ENCODE measurements at regions not wholly inside any gene's neighbourhood (a gene's known extent, or its start where the extent isn't known, plus 50 kb on each side); places are given as distances from the start of the nearest gene placed in this dataset.
A peak's percentile ranks its signal among the peaks of the same experiment; 100 is the strongest.

DNA sequence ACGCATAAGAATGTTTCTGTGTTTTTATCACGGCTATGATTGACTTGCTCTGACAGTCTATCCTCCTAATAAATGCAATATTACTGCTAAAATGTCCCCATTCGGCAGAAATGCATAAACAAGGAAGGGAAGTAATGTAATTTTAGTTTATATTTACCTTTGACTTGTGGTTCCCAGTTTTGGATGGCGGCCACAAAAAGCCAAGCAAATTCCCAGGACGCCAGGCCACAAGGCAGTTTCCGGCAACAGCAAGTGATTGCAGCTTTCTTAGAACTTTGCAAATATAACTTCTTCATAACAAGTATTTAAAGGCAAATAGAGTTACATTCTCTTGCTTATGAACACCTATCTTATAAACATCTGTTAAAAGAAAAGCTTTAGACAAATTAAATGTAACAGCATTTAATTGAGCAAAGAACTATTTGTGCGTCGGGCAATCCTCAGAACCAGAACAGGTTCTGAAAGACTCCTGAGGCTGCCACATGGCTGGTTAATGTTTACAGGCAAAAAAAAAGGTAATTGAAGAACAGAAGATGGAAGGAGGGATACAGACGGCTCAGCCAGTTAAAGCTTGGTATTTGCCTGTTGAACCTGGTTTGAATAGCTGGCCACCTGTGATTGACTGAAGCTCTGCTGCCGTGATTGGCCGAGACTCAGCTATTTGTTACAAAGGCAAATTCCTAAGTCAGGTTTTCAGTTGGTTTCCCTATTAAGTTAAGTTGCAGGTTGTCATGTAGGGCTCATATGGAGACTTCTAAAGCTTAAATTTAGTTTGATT, 80.8 kb downstream of the C21orf91 start:
- Mint-ChIP-seq H3K9me3 (ENCODE audit: unreplicated experiment) (peaks cover 9% of the 10 kb centered on the region), H3K27me3 (ENCODE audit: insufficient read depth, unreplicated experiment) (no peaks in the 10 kb centered on the region), H3K36me3 (ENCODE audit: insufficient read depth, unreplicated experiment) (no peaks in the 10 kb centered on the region), H3K4me3 (ENCODE audit: unreplicated experiment) (no peak overlapping the region), H3K4me1 (ENCODE audit: insufficient read depth, unreplicated experiment) (no peaks in the 10 kb centered on the region), H3K27ac (ENCODE audit: low read depth, unreplicated experiment) (no peak overlapping the region)
- BruUV-seq (replicated peaks): no TSS peak
- intact Hi-C loops (cut with micrococcal nuclease): no loop called here
- TF ChIP-seq, protein P1, sequence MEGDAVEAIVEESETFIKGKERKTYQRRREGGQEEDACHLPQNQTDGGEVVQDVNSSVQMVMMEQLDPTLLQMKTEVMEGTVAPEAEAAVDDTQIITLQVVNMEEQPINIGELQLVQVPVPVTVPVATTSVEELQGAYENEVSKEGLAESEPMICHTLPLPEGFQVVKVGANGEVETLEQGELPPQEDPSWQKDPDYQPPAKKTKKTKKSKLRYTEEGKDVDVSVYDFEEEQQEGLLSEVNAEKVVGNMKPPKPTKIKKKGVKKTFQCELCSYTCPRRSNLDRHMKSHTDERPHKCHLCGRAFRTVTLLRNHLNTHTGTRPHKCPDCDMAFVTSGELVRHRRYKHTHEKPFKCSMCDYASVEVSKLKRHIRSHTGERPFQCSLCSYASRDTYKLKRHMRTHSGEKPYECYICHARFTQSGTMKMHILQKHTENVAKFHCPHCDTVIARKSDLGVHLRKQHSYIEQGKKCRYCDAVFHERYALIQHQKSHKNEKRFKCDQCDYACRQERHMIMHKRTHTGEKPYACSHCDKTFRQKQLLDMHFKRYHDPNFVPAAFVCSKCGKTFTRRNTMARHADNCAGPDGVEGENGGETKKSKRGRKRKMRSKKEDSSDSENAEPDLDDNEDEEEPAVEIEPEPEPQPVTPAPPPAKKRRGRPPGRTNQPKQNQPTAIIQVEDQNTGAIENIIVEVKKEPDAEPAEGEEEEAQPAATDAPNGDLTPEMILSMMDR (IDR thresholded peaks at IDR 0.05; ENCODE audit: unreplicated experiment): no peak
- ChIA-PET POLR2A (no interaction called here), CTCF (no interaction called here)
- no peak for DNase-seq (ENCODE audit: unreplicated experiment)

DNA sequence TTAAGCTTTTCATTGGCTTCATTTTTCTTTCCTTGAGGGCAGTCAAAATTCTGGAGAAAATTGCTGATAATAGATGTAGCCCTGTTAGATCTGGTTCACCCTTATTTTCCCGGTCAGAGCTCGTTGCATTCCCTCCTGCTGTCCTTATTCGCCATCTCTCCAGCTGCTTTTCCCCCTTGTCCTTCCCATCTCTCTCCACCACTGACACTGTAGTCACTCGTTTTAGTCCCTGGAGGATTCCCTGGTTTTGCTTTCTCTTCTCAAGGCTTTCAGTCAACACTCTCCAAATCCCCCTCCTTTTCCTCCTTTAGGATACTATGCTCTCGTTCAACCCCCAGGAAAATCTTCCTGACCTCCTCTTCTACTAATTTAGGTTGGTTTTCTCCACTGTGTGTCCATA, 83.1 kb downstream of the C21orf91 start:
- POLR2A ChIA-PET: no interaction called here

DNA sequence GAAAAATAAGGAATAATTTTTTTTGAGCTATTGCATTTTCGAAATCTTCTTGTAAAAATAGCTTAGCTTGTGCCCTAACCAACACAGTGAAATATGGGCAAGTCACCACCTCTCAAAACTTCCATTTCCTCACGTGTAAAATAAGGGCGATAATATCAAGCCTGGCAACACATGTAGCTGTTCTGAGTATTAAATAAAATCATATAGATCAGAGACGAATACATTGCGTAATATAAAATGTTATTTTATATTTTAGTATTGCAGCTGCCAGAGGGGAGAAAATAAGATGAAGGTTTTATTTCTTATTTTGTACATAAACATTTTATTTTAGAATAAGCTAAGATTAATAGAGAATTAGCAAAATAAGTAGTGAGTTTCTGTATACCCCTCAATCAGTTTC, 85.9 kb downstream of the C21orf91 start:
- H3K4me3 Mint-ChIP-seq (ENCODE audit: unreplicated experiment): no peak overlapping the region
- BruUV-seq (replicated peaks): no TSS peak
- POLR2A ChIA-PET: interaction anchor here (0.5 to 1.6 kb wide), 4 partner anchors 16 to 30 kb away, joined by 3 to 4 read pairs (median 4); no protein-coding TSS in a partner anchor
- intact Hi-C loops (cut with micrococcal nuclease): no loop called here
- no peaks in the 10 kb centered on the region for H3K27me3 Mint-ChIP-seq (ENCODE audit: insufficient read depth, unreplicated experiment)
- TF ChIP-seq, protein P1 (IDR thresholded peaks at IDR 0.05; ENCODE audit: unreplicated experiment): no peak
- CTCF ChIA-PET: no interaction called here
- H3K9me3 Mint-ChIP-seq (ENCODE audit: unreplicated experiment): peaks cover 9% of the 10 kb centered on the region
- H3K4me1 Mint-ChIP-seq (ENCODE audit: insufficient read depth, unreplicated experiment): peaks cover 15% of the 10 kb centered on the region
- no peaks in the 10 kb centered on the region for H3K36me3 Mint-ChIP-seq (ENCODE audit: insufficient read depth, unreplicated experiment)
- DNase-seq (ENCODE audit: unreplicated experiment): no peak
- no peak overlapping the region for H3K27ac Mint-ChIP-seq (ENCODE audit: low read depth, unreplicated experiment)

More for the DNA sequence above, 83.1 kb downstream of the C21orf91 start:
- H3K36me3 Mint-ChIP-seq (ENCODE audit: insufficient read depth, unreplicated experiment): no peaks in the 10 kb centered on the region
- H3K27me3 Mint-ChIP-seq (ENCODE audit: insufficient read depth, unreplicated experiment): no peaks in the 10 kb centered on the region
- no peak overlapping the region for H3K4me3 Mint-ChIP-seq (ENCODE audit: unreplicated experiment)
- no peak overlapping the region for H3K27ac Mint-ChIP-seq (ENCODE audit: low read depth, unreplicated experiment)
- CTCF ChIA-PET: no interaction called here
- intact Hi-C loops (cut with micrococcal nuclease): no loop called here
- H3K4me1 Mint-ChIP-seq (ENCODE audit: insufficient read depth, unreplicated experiment): peaks cover 7% of the 10 kb centered on the region
- no peak for DNase-seq (ENCODE audit: unreplicated experiment)
- TF ChIP-seq, protein P1 (IDR thresholded peaks at IDR 0.05; ENCODE audit: unreplicated experiment): no peak
- peaks cover 9% of the 10 kb centered on the region for H3K9me3 Mint-ChIP-seq (ENCODE audit: unreplicated experiment)
- BruUV-seq (replicated peaks): no TSS peak

DNA sequence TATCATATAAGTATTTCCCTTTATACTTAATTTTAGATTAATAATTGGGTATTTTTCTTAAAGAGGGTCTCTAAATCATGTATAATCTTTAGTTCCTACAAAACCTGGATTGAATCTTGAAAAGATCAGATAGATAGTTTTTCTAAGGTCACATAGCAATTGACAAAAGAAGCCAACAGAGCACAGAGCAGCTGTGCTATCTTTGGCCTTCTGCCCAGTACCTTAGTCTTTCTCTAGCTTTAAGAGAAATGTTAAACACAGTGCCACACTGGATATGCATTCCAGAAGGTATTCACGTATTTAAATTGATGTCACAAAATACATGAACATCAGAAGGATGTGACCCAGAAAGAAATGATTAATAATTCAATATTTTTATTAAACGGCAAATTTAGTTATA, 86.8 kb downstream of the C21orf91 start:
- Mint-ChIP-seq H3K36me3 (ENCODE audit: insufficient read depth, unreplicated experiment) (no peaks in the 10 kb centered on the region), H3K27me3 (ENCODE audit: insufficient read depth, unreplicated experiment) (no peaks in the 10 kb centered on the region), H3K27ac (ENCODE audit: low read depth, unreplicated experiment) (no peak overlapping the region), H3K4me3 (ENCODE audit: unreplicated experiment) (no peak overlapping the region), H3K9me3 (ENCODE audit: unreplicated experiment) (peaks cover 9% of the 10 kb centered on the region), H3K4me1 (ENCODE audit: insufficient read depth, unreplicated experiment) (peaks cover 15% of the 10 kb centered on the region)
- TF ChIP-seq, protein P1 (IDR thresholded peaks at IDR 0.05; ENCODE audit: unreplicated experiment): no peak
- ChIA-PET CTCF (interaction anchor here (0.5 to 1.7 kb wide), 2 partner anchors 33 to 43 kb away, joined by 3 to 4 read pairs; no protein-coding TSS in a partner anchor), POLR2A (interaction anchor here (0.8 to 2.5 kb wide), 6 partner anchors 9 to 86 kb away, joined by 3 to 26 read pairs (median 4); no protein-coding TSS in a partner anchor)
- BruUV-seq (replicated peaks): no TSS peak
- intact Hi-C loops (cut with micrococcal nuclease): no loop called here
- DNase-seq (ENCODE audit: unreplicated experiment): peak; percentile 52
